SK-N-SH (cell line): ENCODE measurements at regions not wholly inside any gene's neighbourhood (a gene's known extent, or its start where the extent isn't known, plus 50 kb on each side); places are given as distances from the start of the nearest gene placed in this dataset.

Experiments used
- CTCF ChIA-PET: fragments of 300-600, 350-600 bp; formaldehyde crosslinking; extraction: SDS; loops from one replicate; lab custom pipeline; 2021; lab: Yijun Ruan, JAX
- POLR2A ChIA-PET: fragments of 350-600 bp; sonication (Branson Sonifier 250); formaldehyde crosslinking; extraction: SDS; loops from one replicate; lab custom pipeline; 2020; ENCODE audit warnings: antibody characterized with exemption, inconsistent platforms; lab: Yijun Ruan, JAX
- DNase-seq: peaks from one replicate; pipeline ENCODE4 v3.0.0; 2012
- H2AFZ ChIP-seq: fragments of 200-600 bp; sonication (generic); 2 replicates; pipeline ENCODE4 v1.8.1; 2016; ENCODE audit warnings: antibody characterized with exemption, mild to moderate bottlenecking, low read depth
- H3F3A ChIP-seq: fragments of 200-600 bp; sonication (generic); replicated peaks from 2 replicates; pipeline ENCODE3; 2016; ENCODE audit warnings: antibody characterized with exemption, mild to moderate bottlenecking; ENCODE audit not compliant: insufficient read depth
- H3K27ac ChIP-seq, 2 experiments: fragments of 200-500 bp in 1 of 2; fragments of 200-600 bp in 1 of 2; sonication (Bioruptor generic) in 1 of 2; sonication (generic), shearing (Covaris generic) in 1 of 2; 2 replicates each; pipeline versions ENCODE4 v1.5.1 to v1.6.1; 2014 to 2016; ENCODE audit warnings: low read depth in 2 of 2, inconsistent platforms in 1 of 2, low read length in 1 of 2, mild to moderate bottlenecking in 1 of 2, mixed read lengths in 1 of 2
- H3K27me3 ChIP-seq: fragments of 200-600 bp; sonication (generic), shearing (Covaris generic); 2 replicates; pipeline ENCODE4 v1.6.1; 2016; ENCODE audit warnings: mixed run types; ENCODE audit not compliant: insufficient read depth
- H3K36me3 ChIP-seq, 2 experiments: fragments of 200-500 bp in 1 of 2; fragments of 200-600 bp in 1 of 2; sonication (Bioruptor generic) in 1 of 2; sonication (generic) in 1 of 2; replicated peaks in 1 of 2; 2 replicates each; pipeline versions ENCODE3 to v1.5.1; 2014 to 2016; ENCODE audit warnings: low read length in 1 of 2, mild to moderate bottlenecking in 1 of 2; ENCODE audit not compliant: insufficient read depth in 2 of 2, control insufficient read depth in 1 of 2
- H3K4me1 ChIP-seq, 2 experiments: fragments of 200-500 bp in 1 of 2; fragments of 200-600 bp in 1 of 2; sonication (Bioruptor generic) in 1 of 2; sonication (generic), shearing (Covaris generic) in 1 of 2; 2 replicates each; pipeline versions ENCODE4 v1.5.1 to v1.6.1; 2014 to 2016; ENCODE audit warnings: low read depth in 1 of 2, low read length in 1 of 2, mixed run types in 1 of 2; ENCODE audit not compliant: insufficient read depth in 2 of 2, control insufficient read depth in 1 of 2
- H3K4me2 ChIP-seq: fragments of 200-600 bp; sonication (generic), shearing (Covaris generic); 2 replicates; pipeline ENCODE4 v1.6.1; 2017; ENCODE audit warnings: mixed run types
- H3K4me3 ChIP-seq, 2 experiments: fragments of 200-500 bp in 1 of 2; fragments of 200-600 bp in 1 of 2; sonication (Bioruptor generic) in 1 of 2; sonication (generic), shearing (Covaris generic) in 1 of 2; 2 replicates each; pipeline versions ENCODE4 v1.5.1 to v1.8.1; 2014 to 2016; ENCODE audit warnings: low read depth in 2 of 2, inconsistent platforms in 1 of 2, low read length in 1 of 2, mild to moderate bottlenecking in 1 of 2, mixed read lengths in 1 of 2, moderate library complexity in 1 of 2
- H3K79me2 ChIP-seq: fragments of 200-600 bp; sonication (generic); 2 replicates; pipeline ENCODE4 v1.8.1; 2017; ENCODE audit warnings: mild to moderate bottlenecking; ENCODE audit not compliant: insufficient read depth
- H3K9ac ChIP-seq: fragments of 200-600 bp; sonication (generic); 2 replicates; pipeline ENCODE4 v1.6.1; 2017; ENCODE audit warnings: mixed run types
- H3K9me2 ChIP-seq: fragments of 200-600 bp; sonication (generic); 2 replicates; pipeline ENCODE4 v1.6.1; 2017; ENCODE audit warnings: mixed run types
- H3K9me3 ChIP-seq: fragments of 200-600 bp; sonication (generic); 2 replicates; pipeline ENCODE4 v1.6.1; 2017; ENCODE audit warnings: mixed run types, mild to moderate bottlenecking, moderate library complexity
- H4K20me1 ChIP-seq: fragments of 200-600 bp; sonication (generic); 2 replicates; pipeline ENCODE4 v1.6.1; 2017; ENCODE audit warnings: mild to moderate bottlenecking, mixed run types; ENCODE audit not compliant: insufficient read depth
- ELF1 ChIP-seq: IDR thresholded peaks from 2 replicates; pipeline ENCODE4 v1.4.0; 2012
- EP300 ChIP-seq, 2 experiments: IDR thresholded peaks; 2 replicates each; pipeline versions ENCODE4 v1.4.0 to v1.6.1; 2012; ENCODE audit warnings: borderline replicate concordance in 1 of 2, low read depth in 1 of 2, low read length in 1 of 2
- EZH2phosphoT487 ChIP-seq: fragments of 200-600 bp; sonication (generic); IDR thresholded peaks from 2 replicates; pipeline ENCODE4 v1.6.1; 2017; ENCODE audit warnings: low read depth, mixed run types, mild to moderate bottlenecking, antibody characterized with exemption, moderate library complexity, borderline replicate concordance
- FOSL2 ChIP-seq: IDR thresholded peaks from 2 replicates; pipeline ENCODE4 v1.4.0; 2012; ENCODE audit warnings: low read depth, mild to moderate bottlenecking, moderate library complexity, borderline replicate concordance
- FOXJ3 ChIP-seq: sonication (generic); formaldehyde crosslinking; IDR thresholded peaks from 2 replicates; pipeline ENCODE4 v1.5.1; 2020; ENCODE audit warnings: mild to moderate bottlenecking, missing genetic modification reagents
- FOXM1 ChIP-seq: IDR thresholded peaks from 2 replicates; pipeline ENCODE4 v1.4.0; 2012; ENCODE audit warnings: low read depth, mild to moderate bottlenecking
- JUND ChIP-seq: IDR thresholded peaks from 2 replicates; pipeline ENCODE4 v1.4.0; 2012
- MEF2A ChIP-seq: IDR thresholded peaks from 2 replicates; pipeline ENCODE4 v1.4.0; 2012; ENCODE audit warnings: low read depth, borderline replicate concordance
- NRF1 ChIP-seq: IDR thresholded peaks from 2 replicates; pipeline ENCODE4 v1.6.1; 2012; ENCODE audit warnings: low read depth, mild to moderate bottlenecking, low read length
- POLR2AphosphoS5 ChIP-seq: IDR thresholded peaks from 2 replicates; pipeline ENCODE4 v1.6.1; 2012; ENCODE audit warnings: low read depth, low read length
- RAD21 ChIP-seq: IDR thresholded peaks from 2 replicates; pipeline ENCODE4 v1.6.1; 2012; ENCODE audit warnings: mild to moderate bottlenecking, low read length
- RCOR1 ChIP-seq: fragments of 150-350 bp; IDR thresholded peaks from 2 replicates; pipeline ENCODE4 v1.6.1; 2017; ENCODE audit warnings: antibody characterized with exemption, low read length
- RFX5 ChIP-seq: IDR thresholded peaks from 2 replicates; pipeline ENCODE4 v1.6.1; 2012; ENCODE audit warnings: mild to moderate bottlenecking, improper control_type of control experiment, low read length
- RXRA ChIP-seq: IDR thresholded peaks from 2 replicates; pipeline ENCODE4 v1.4.0; 2012; ENCODE audit warnings: low read depth, mild to moderate bottlenecking, borderline replicate concordance
- TAF1 ChIP-seq: IDR thresholded peaks from 2 replicates; pipeline ENCODE4 v1.6.1; 2012; ENCODE audit warnings: low read depth, mild to moderate bottlenecking, low read length, moderate library complexity, borderline replicate concordance
- TCF12 ChIP-seq: IDR thresholded peaks from 2 replicates; pipeline ENCODE4 v1.4.0; 2012
- TEAD4 ChIP-seq: IDR thresholded peaks from 2 replicates; pipeline ENCODE4 v1.4.0; 2012; ENCODE audit warnings: mild to moderate bottlenecking, borderline replicate concordance; ENCODE audit not compliant: insufficient read depth
- YY1 ChIP-seq: IDR thresholded peaks from 2 replicates; pipeline ENCODE4 v1.4.0; 2012; ENCODE audit warnings: low read depth, mild to moderate bottlenecking
- WGBS: methylation state at CpG from one replicate; pipeline ENCODE4 v1.1.6; 2017; ENCODE audit warnings: low lambda C conversion rate; 5-methylcytosine and 5-hydroxymethylcytosine counted together
- TF ChIP-seq, protein P1 (sequence below): IDR thresholded peaks from 2 replicates; pipeline ENCODE4 v1.4.0; 2012; ENCODE audit warnings: low read depth, borderline replicate concordance
- TF ChIP-seq, protein P2 (sequence below): fragments of 150-350 bp; IDR thresholded peaks from 2 replicates; pipeline ENCODE4 v1.6.1; 2016; ENCODE audit warnings: mild to moderate bottlenecking, low read depth, low read length
- TF ChIP-seq, protein P3 (sequence below): IDR thresholded peaks from 2 replicates; pipeline ENCODE4 v1.6.1; 2012; ENCODE audit warnings: mild to moderate bottlenecking, low read depth, low read length, moderate library complexity
- TF ChIP-seq, protein P4 (sequence below): IDR thresholded peaks from 2 replicates; pipeline ENCODE4 v1.4.0; 2012; ENCODE audit warnings: low read depth
- TF ChIP-seq, protein P5 (sequence below): IDR thresholded peaks from 2 replicates; pipeline ENCODE4 v1.4.0; 2012; ENCODE audit warnings: low read depth, borderline replicate concordance
- TF ChIP-seq, protein P6 (sequence below): fragments of 150-350 bp; IDR thresholded peaks from 2 replicates; pipeline ENCODE4 v1.6.1; 2017; ENCODE audit warnings: antibody characterized with exemption, low read length, low read depth, borderline replicate concordance

DNA sequence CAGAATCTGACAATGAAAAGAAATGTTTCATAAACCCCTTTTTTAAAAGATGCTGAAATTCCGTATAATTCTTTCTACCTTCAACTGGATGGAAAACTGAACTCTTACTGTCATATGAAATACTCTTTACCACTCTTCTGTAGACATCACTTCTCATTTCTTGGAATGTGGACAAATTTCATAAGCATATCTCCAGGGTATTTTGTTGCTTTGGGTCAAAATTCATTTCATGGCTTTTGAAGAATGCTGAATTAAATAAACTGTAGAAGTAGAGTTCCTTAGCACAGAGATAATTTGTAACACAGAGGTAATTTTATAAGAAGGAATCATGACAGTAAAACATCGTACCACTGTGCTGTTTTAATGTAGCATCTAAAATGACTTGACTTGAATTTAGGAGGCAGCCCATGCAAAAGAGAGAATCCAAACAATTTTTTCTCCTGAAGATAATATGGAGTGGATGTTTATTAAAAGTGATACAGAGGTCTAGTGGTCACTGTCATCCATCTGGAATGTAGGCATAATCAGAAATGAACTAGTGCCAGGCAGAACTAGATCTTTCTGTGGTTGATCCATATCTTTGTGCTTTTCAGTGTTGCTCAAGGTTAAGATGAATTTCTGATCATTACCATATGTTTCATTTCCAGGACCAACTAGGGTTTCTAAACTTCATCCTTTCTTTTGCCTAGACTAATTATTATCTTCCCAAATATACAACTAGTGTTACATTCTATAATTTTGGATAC is 492.0 kb downstream of the KIF20B start:
- POLR2A ChIA-PET: no interaction called here
- no peak overlapping the region for H2AFZ ChIP-seq
- DNase-seq: no peak
- H3K79me2 ChIP-seq: no peaks in the 10 kb centered on the region
- no peak overlapping the region for H3K4me2 ChIP-seq
- no peaks in the 10 kb centered on the region for H3K9me3 ChIP-seq
- H3K27me3 ChIP-seq: no peaks in the 10 kb centered on the region; the same call in 1 of the 2 replicates
- peaks cover 9% of the 10 kb centered on the region for H3F3A ChIP-seq
- no peaks in the 10 kb centered on the region for H3K36me3 ChIP-seq
- peak overlapping the region in 1 of 2 experiments; percentile 4; a peak in 1 of 4 replicates for H3K27ac ChIP-seq
- no peaks in the 10 kb centered on the region; a peak in 1 of 4 replicates for H3K4me1 ChIP-seq
- H3K9me2 ChIP-seq: no peaks in the 10 kb centered on the region
- H3K4me3 ChIP-seq: no peak overlapping the region; a peak in 1 of 4 replicates
- 6% methylated on average over 2 of the region's 2 CpGs for WGBS
- H4K20me1 ChIP-seq: no peaks in the 10 kb centered on the region; the same call in 1 of the 2 replicates
- CTCF ChIA-PET: no interaction called here
- H3K9ac ChIP-seq: no peak overlapping the region
- TF ChIP-seq JUND: peak; percentile 90
- TF ChIP-seq MEF2A: no peak
- peak; percentile 59; the same call in 1 of the 2 replicates for TF ChIP-seq RXRA
- TF ChIP-seq, protein P1, sequence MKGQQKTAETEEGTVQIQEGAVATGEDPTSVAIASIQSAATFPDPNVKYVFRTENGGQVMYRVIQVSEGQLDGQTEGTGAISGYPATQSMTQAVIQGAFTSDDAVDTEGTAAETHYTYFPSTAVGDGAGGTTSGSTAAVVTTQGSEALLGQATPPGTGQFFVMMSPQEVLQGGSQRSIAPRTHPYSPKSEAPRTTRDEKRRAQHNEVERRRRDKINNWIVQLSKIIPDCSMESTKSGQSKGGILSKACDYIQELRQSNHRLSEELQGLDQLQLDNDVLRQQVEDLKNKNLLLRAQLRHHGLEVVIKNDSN: no peak
- TF ChIP-seq RAD21: no peak
- no peak for TF ChIP-seq YY1
- TF ChIP-seq, protein P2, sequence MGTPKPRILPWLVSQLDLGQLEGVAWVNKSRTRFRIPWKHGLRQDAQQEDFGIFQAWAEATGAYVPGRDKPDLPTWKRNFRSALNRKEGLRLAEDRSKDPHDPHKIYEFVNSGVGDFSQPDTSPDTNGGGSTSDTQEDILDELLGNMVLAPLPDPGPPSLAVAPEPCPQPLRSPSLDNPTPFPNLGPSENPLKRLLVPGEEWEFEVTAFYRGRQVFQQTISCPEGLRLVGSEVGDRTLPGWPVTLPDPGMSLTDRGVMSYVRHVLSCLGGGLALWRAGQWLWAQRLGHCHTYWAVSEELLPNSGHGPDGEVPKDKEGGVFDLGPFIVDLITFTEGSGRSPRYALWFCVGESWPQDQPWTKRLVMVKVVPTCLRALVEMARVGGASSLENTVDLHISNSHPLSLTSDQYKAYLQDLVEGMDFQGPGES: no peak
- peak; percentile 88 for TF ChIP-seq TEAD4
- peak; percentile 83 for TF ChIP-seq POLR2AphosphoS5
- peak; percentile 98 for TF ChIP-seq TCF12
- TF ChIP-seq FOSL2: peak; percentile 44; the same call in 1 of the 2 replicates
- peak in 1 of 2 experiments; percentile 80; a peak in 1 of 4 replicates for TF ChIP-seq EP300 (IDR thresholded peaks at IDR 0.05; ENCODE audit: borderline replicate concordance in 1 of 2, low read depth in 1 of 2, low read length in 1 of 2)
- TF ChIP-seq RCOR1: no peak
- no peak for TF ChIP-seq TAF1
- no peak for TF ChIP-seq ELF1
- TF ChIP-seq, protein P3, sequence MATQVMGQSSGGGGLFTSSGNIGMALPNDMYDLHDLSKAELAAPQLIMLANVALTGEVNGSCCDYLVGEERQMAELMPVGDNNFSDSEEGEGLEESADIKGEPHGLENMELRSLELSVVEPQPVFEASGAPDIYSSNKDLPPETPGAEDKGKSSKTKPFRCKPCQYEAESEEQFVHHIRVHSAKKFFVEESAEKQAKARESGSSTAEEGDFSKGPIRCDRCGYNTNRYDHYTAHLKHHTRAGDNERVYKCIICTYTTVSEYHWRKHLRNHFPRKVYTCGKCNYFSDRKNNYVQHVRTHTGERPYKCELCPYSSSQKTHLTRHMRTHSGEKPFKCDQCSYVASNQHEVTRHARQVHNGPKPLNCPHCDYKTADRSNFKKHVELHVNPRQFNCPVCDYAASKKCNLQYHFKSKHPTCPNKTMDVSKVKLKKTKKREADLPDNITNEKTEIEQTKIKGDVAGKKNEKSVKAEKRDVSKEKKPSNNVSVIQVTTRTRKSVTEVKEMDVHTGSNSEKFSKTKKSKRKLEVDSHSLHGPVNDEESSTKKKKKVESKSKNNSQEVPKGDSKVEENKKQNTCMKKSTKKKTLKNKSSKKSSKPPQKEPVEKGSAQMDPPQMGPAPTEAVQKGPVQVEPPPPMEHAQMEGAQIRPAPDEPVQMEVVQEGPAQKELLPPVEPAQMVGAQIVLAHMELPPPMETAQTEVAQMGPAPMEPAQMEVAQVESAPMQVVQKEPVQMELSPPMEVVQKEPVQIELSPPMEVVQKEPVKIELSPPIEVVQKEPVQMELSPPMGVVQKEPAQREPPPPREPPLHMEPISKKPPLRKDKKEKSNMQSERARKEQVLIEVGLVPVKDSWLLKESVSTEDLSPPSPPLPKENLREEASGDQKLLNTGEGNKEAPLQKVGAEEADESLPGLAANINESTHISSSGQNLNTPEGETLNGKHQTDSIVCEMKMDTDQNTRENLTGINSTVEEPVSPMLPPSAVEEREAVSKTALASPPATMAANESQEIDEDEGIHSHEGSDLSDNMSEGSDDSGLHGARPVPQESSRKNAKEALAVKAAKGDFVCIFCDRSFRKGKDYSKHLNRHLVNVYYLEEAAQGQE: no peak
- TF ChIP-seq FOXM1: peak; percentile 41; the same call in 1 of the 2 replicates
- TF ChIP-seq, protein P4, sequence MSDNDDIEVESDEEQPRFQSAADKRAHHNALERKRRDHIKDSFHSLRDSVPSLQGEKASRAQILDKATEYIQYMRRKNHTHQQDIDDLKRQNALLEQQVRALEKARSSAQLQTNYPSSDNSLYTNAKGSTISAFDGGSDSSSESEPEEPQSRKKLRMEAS: no peak
- TF ChIP-seq, protein P5, sequence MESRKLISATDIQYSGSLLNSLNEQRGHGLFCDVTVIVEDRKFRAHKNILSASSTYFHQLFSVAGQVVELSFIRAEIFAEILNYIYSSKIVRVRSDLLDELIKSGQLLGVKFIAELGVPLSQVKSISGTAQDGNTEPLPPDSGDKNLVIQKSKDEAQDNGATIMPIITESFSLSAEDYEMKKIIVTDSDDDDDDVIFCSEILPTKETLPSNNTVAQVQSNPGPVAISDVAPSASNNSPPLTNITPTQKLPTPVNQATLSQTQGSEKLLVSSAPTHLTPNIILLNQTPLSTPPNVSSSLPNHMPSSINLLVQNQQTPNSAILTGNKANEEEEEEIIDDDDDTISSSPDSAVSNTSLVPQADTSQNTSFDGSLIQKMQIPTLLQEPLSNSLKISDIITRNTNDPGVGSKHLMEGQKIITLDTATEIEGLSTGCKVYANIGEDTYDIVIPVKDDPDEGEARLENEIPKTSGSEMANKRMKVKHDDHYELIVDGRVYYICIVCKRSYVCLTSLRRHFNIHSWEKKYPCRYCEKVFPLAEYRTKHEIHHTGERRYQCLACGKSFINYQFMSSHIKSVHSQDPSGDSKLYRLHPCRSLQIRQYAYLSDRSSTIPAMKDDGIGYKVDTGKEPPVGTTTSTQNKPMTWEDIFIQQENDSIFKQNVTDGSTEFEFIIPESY: peak; percentile 75; the same call in 1 of the 2 replicates
- TF ChIP-seq FOXJ3: no peak
- TF ChIP-seq EZH2phosphoT487: no peak
- no peak for TF ChIP-seq RFX5
- TF ChIP-seq, protein P6, sequence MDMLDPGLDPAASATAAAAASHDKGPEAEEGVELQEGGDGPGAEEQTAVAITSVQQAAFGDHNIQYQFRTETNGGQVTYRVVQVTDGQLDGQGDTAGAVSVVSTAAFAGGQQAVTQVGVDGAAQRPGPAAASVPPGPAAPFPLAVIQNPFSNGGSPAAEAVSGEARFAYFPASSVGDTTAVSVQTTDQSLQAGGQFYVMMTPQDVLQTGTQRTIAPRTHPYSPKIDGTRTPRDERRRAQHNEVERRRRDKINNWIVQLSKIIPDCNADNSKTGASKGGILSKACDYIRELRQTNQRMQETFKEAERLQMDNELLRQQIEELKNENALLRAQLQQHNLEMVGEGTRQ: no peak
- no peak for TF ChIP-seq NRF1
